GM19455 (cell line): ENCODE measurements at regions not wholly inside any gene's neighbourhood (a gene's known extent, or its start where the extent isn't known, plus 50 kb on each side); places are given as distances from the start of the nearest gene placed in this dataset.

Experiments used
- ATAC-seq: cut with Tn5 transposase; IDR thresholded peaks from one replicate; pipeline ENCODE4 v1.9.1; 2021; ENCODE audit not compliant: unreplicated experiment

DNA sequence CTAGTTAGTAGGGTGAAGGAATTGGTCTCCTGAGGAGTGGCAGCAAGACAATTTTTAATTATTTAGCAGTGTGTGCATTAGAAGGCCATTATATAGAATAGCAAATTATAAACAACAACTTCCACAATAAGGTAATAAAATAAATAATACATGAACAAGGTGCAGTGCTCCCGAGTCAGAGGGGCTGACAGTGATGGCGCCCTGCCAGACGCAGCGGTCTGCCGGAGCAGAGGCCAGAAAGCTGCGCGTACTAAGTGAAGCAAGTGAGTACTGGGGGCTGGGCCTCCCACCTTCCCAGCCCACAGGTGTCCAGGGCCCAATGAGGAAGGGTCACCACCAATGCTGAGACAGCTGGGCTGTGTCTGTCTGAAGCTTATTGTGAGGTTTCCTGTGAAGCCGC, 72.0 kb upstream of the VRK1 start:
- ATAC-seq, result no peak

DNA sequence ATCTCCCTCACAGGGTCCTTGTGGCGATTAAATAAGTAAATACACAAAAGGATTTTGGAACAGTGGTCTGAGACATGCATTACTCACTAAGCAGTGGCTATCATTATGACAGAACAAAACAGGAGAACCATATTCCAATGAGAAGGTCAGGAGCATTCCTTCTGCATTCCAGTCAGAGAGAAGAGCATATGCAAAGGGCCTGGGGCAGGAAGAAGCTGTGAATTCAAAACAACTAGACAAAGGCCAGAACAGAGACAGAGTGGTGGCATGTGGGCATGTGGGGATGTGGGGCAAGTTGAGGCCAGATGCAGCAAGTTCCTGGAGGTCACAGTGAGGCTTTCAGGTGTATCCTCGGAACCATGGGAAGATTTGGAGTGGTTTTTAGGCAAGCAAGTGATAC, 70.1 kb upstream of the VRK1 start:
- no peak for ATAC-seq

DNA sequence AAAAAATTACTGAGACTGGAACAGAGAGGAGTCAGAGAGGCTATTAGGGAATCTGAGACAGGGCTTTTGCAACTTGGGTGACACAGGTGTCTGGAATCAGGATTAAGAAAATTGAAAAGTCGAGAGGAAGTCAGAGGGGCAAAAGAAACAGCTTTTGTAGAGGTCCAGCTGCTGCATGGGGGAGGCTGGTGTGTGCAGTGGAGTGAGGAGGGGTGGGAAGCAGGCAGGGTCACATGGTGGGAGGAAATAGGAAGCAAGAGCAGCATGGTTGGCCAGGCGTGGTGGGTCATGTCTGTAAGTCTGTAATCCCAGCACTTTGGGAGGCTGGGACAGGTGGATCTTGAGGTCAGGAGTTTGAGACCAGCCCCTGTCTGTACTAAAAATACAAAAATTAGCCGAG, 69.7 kb upstream of the VRK1 start:
- ATAC-seq, result no peak

DNA sequence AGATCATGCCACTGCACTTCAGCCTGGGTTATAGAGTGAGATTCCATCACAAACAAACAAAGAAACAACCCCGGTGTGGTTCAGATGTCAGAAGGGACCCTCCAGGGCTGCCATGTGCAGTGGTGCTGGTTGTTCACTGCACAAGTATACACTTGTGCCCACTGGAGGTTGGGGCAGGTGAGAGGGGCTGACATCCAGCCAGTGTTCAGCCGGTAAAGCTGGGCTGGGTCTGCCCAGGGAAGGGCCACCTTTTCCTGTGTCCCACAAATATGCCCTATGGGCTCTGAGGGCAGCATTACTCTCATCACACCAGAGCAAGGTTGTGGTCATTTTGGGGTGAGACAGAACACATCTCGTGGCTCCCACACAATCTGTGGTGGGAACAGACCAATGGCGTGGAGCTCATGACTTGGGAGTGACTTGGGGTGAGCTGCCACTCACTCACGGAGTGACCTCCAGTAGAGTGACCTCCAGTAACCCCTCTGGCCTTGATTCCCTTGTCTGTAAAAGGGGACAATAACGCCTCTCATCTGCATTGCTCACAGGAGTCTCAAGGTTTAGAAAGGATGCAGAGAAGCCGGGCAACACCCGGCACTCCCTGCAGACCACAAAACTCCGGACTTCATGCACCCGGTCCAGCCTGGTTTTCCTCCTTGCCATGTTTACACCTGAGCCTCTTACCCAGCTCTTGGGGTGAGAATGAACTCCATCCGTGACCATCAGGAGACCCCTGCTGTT, 69.0 kb upstream of the VRK1 start:
- no peak for ATAC-seq

DNA sequence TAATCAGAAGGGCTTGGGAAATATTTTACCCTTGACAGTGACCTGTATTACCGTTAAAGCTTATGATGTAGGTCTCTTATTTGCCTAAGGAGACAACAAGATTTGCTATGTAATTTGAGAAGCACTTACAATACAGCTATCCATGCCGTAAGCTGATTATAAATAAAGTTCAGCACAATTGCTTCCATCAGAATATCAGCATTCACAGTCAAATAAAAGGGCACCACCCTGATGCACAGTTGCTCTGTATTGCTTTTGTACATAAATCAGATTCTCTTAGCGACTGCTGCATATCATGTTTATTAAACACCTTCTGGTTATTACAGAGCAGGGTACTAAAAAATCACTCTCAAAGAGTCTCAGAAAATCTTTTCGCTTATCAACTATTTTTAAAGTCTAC, 67.3 kb upstream of the VRK1 start:
- no peak for ATAC-seq

DNA sequence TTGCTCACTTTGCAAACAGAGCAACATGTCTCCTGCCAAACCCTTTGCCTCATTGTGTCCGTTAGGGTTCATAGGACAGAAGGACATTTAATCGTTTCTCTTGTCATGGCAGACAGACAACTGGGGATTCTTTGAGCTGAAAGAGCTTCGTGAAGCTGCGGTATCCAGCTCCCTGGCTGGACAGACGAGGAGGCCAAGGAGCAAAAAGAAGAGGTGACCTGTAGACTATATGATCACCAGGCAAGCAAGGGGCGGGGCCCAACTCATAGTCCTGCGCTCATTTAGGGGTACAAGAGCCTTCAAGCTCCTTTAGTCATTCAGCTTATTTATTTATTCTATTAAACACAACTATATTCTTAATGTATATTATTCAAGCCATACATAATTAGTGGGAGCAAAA, 66.8 kb upstream of the VRK1 start:
- ATAC-seq, result no peak

DNA sequence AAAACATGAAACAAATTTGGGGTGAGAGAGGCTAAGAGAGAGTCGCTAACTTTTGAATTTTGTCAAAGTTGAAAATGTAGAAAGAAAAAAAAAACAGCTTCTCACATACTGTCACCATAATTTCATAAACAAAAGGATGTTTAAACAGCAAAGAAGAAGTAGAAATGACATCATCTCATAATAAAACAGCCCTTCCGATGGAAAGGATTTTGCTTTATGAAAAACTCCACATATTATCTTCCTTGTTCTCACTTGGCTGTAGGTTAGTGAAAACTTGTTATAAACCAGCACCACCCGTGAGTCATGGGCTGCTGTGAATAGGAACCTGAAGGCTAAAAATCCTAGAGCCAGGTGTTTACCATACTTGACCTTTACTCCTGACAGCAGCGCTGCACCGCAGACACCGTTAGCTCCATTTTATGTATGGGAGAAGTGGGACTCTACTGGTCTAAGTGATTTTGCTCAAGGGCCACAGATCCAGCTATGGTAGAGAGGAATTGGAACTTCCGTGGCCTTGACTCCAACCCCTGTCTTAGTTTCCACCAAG, 63.0 kb upstream of the VRK1 start:
- ATAC-seq, result no peak

DNA sequence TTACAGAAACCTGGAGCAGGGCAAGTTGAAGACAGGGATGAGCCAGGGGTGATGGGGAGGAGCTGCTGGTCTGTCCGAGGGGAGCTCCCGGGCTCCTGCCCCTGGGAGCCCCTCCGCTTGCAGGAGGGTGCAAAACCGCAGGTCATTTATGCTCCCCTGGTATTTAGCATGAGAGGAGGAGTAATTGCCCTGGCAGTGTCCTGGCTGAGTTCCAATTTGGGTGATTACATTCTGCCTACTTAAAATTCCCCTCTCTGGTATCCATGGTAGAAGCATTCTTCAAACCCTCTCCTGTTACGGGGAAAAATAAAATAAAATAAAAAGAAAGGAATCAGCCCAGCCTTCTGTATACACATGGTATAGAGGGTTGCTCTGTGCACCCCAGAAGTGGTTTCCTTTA, 61.7 kb upstream of the VRK1 start:
- ATAC-seq, result no peak

DNA sequence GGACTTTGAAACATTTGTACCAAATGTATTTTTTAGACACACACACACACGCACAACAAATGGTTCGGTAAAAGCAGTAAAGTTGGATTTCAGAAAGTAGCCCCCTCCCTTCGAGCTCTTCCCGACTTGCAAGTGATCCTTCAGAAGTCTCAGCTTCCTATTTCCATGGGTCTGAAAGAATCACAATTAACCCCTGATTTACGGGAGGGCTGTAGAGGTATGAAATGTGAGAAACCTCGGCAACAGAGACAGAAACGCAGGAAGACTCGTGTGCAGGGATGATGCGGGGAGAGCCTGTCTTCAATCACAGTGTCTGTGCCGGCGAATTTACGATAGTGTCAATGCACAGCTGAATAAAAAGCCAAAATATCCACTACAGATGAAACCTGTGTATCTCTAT, 60.7 kb upstream of the VRK1 start:
- no peak for ATAC-seq

DNA sequence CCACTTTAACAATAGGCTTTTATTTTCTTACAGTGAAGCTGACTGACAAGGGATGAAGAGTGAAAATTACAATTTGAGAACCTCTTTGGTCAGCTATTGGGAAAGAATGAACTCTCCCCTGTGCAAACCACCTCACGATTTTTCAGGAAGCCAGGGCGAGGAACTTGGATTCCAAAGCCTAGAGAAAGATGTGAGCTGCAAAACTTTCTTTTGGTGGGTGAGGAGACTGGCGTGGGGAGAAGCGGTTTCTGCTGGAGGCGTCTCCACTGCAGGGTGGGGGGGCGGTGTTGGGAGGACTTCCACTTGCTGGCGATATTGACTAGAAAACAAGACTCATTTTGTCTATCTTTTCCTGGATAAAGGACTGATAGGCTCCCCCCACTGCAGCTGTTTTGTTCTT, 59.3 kb upstream of the VRK1 start:
- no peak for ATAC-seq

DNA sequence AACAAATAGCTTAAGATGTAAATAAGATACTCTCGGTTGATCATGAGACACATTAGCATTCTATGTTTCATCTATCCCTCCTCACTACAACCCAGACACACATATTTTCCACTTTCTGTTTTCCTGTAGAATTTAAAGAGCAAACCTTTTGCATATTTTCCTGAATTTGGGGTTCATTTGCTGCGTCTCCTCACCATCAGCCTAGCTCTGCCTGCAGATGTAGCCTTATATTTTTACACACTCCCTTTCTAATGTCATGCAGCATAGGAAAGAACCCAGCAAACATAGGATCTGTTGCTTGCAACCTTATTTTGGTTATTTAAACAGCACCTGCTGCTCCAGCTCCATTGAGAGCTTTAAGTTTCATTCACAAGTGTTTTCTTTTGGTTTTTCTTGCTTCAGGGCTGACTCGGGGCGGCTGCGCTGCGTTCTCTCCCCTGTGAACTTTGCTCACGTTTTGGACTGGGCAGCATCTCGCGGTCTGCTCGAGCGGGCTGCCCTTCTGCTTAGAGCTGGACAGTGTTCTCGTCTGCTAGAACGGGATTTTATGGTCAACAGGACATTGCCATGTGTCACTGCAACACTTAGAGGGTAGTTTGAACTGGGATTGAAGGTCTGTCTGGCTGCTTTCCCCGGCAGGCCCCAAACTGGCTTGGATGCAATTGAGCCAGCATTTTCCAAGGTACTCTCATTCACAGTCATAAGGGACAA, 57.8 kb upstream of the VRK1 start:
- ATAC-seq, result no peak

DNA sequence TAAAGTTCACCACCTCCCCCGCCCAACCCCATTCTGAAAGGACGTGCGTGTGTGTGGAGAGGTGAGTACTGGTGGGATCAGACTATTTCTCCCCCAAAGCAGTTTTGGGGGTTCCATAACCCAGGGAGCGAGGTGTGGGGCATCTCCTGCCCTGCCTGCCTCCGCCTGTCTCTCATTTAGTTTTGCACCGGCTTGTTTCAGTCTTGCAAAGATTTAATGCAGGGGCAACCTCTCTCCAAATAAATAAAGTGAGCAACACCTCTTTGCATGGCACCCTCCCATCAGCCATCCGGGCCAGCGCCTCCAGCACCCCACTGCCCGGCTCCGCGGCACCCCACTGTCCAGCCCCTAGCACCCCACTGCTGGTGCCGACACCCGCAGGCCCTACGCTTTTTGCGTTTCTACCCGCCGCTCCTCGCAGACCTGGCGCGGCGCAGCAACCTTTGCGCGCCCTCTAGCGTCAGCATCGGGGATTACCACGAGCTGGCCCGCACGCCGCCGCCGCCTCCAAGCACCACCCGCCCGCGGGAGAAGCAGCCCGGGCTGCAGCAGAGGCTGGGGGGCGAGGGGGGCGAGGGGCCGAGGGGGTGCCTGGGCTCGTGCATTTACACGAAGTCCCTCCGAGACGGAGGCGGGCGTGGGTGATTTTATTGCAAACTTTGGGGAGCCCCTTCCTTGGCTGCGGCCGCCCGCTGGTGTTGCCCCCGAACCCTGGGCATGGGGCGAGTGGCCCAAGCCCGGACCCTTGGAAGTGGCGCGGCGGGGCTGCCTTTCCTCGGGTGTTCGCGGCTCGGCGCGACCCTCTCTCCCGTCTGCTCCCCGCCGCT, 55.8 kb upstream of the VRK1 start:
- no peak for ATAC-seq

DNA sequence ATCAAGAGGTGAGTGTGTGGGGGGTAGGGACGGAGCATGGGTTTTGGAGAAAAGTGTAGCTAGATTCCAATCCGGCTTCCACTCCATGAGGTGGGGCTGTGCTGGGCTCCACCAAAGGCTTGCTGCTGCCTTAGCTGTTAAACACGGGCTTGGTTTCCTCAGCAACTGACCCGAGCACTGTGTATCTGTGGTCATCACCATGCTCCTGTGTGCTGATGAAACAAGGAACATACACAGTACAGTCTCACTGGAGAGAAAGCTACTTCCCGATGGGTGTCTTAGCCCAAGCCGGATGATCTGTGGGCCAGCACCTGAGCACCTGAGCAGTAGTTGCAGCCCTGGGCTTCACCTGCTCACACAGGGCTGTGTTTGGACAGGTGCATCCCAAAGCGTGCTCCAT, 52.9 kb upstream of the VRK1 start:
- no peak for ATAC-seq

DNA sequence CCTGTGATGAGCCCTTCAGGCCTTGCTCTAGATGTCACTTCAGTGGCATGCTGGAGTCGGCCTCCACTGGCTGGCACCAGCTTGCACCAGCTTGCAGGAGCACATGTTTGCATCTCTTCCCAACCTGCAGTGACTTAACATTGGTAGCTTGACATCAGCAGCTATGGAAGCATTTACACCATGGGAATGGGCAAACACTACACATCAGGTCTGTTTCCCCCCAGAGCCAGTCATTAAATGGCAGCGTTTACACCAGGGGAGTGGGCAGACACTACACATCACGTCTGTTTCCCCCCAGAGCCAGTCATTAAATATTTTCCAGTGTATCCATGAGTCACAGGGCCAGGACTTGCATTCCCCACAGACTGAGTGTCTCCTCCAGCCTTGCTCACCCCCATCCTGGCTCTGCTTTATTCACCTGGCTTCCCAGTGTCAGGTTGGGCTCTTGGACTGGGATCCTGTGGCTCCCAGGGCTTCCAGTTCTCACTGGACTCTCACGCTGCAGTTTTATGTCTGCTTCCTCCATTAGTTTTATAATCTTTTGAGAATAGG, 51.6 kb upstream of the VRK1 start:
- ATAC-seq, result no peak

DNA sequence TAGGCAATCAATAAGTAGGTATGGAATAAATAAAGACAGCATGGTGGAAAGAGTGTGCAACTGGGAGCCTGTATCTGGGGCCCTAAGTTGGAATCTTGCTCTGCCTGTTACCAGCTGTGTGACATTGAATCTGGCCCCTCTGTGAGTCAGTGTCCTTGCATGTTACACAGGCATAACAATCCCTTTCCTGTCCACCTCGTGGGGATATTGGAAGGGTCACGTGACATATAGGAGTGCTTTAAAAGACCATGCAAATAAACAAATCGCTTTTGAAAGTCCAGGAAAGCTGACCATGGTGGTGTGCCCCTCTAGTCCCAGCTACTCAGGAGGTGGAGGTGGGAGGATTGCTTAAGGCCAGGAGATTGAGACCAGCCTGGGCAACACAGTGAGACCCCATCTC, 51.1 kb upstream of the VRK1 start:
- no peak for ATAC-seq

DNA sequence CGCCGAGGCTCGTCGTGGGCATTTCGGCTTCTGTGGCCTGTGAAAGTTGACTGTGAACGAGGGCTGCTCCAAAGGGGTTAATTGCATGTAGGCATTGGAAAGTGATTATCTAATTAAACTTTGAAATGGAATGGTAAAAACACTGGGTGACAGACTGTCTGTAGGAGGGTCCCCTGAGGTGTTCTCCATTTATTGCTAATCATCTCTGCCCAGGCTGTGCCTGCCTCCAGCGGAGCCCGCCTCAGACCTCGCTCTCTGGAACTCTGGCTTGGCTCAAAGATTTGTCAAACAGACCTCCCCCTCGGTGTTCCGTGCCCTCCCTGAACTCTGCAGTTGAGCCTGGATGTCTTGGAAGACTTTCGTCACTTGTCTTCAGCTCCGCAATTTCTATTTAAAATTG, 50.2 kb upstream of the VRK1 start:
- ATAC-seq, result no peak
